ENCODE measurements at regions not wholly inside any gene's neighbourhood (a gene's known extent, or its start where the extent isn't known, plus 50 kb on each side); places are given as distances from the start of the nearest gene placed in this dataset.

GRCh38 chr5:135223891-135224625, 175.0 kb downstream of the MACROH2A1 start:
- H3K4me1 ChIP-seq (ENCODE audit: control insufficient read depth in 2 of 2, insufficient read depth in 1 of 2, low read depth in 1 of 2, low read length in 2 of 2) = peaks cover 0 to 1% of the 10 kb centered on the region in 2 donors
- H2AK5ac ChIP-seq (ENCODE audit: low read depth, low read length) = no peak overlapping the region
- H3K9me3 ChIP-seq (replicated peaks in 1 of 2; ENCODE audit: control insufficient read depth in 2 of 2, insufficient read depth in 1 of 2, low read depth in 1 of 2, low read length in 2 of 2) = no peaks in the 10 kb centered on the region
- H3K27ac ChIP-seq (replicated peaks; ENCODE audit: low read length) = no peak overlapping the region
- no peak overlapping the region for H2AFZ ChIP-seq (ENCODE audit: low read length)
- no CpG with 5 or more reads among the region's 5 CpGs for WGBS, 2 donors (ENCODE audit: extremely low coverage in 2 of 2, insufficient read length in 2 of 2, insufficient replicate concordance in 1 of 2)
- no peaks in the 10 kb centered on the region for H3K79me1 ChIP-seq (ENCODE audit: low read depth, low read length)
- no peak overlapping the region for H3K9ac ChIP-seq (ENCODE audit: low read depth, low read length, poor library complexity)
- no peak overlapping the region for H3K18ac ChIP-seq (ENCODE audit: low read length)
- no peak overlapping the region for H3K4me2 ChIP-seq (ENCODE audit: insufficient read depth, low read length, poor library complexity, severe bottlenecking)
- no peak overlapping the region for H3K14ac ChIP-seq (ENCODE audit: low read length)
- H3K4me3 ChIP-seq (ENCODE audit: low read length in 2 of 2) = peak overlapping the region in 1 of 2 donors; percentile 27
- H3K4ac ChIP-seq (ENCODE audit: low read length) = no peak overlapping the region
- H3K23ac ChIP-seq (ENCODE audit: low read depth, low read length, poor library complexity) = no peak overlapping the region
- no peak overlapping the region for H2BK5ac ChIP-seq (ENCODE audit: low read length)
- no peak overlapping the region for H2BK12ac ChIP-seq (ENCODE audit: low read length)
- no peak overlapping the region for H4K91ac ChIP-seq (ENCODE audit: low read depth, low read length, poor library complexity)
- H3K27me3 ChIP-seq (ENCODE audit: control insufficient read depth in 3 of 3, insufficient read depth in 3 of 3, low read depth in 1 of 3, low read length in 3 of 3) = peaks cover 0 to 28% (median 0%) of the 10 kb centered on the region in 3 experiments
- DNase-seq (ENCODE audit: low spot score) = no peak
- H3K36me3 ChIP-seq (replicated peaks in 1 of 2; ENCODE audit: control insufficient read depth in 2 of 2, insufficient read depth in 2 of 2, low read length in 2 of 2) = no peaks in the 10 kb centered on the region
- H4K8ac ChIP-seq (ENCODE audit: low read depth, low read length) = no peak overlapping the region
- no peak overlapping the region for H2BK15ac ChIP-seq (ENCODE audit: low read length)
- H2BK120ac ChIP-seq (ENCODE audit: low read depth, low read length) = no peak overlapping the region

- Histone ChIP-seq H3K23ac (ENCODE audit: low read depth, low read length, poor library complexity) (no peak overlapping the region), H3K4me3 (ENCODE audit: low read length in 2 of 2) (no peak overlapping the region), H3K4me2 (ENCODE audit: insufficient read depth, low read length, poor library complexity, severe bottlenecking) (no peak overlapping the region), H3K18ac (ENCODE audit: low read length) (no peak overlapping the region), H4K8ac (ENCODE audit: low read depth, low read length) (no peak overlapping the region), H2AK5ac (ENCODE audit: low read depth, low read length) (no peak overlapping the region), H3K4ac (ENCODE audit: low read length) (no peak overlapping the region), H3K9ac (ENCODE audit: low read depth, low read length, poor library complexity) (no peak overlapping the region), H3K79me1 (ENCODE audit: low read depth, low read length) (no peaks in the 10 kb centered on the region), H3K14ac (ENCODE audit: low read length) (no peak overlapping the region), H2BK5ac (ENCODE audit: low read length) (no peak overlapping the region), H3K27me3 (ENCODE audit: control insufficient read depth in 3 of 3, insufficient read depth in 3 of 3, low read depth in 1 of 3, low read length in 3 of 3) (peaks cover 0 to 28% (median 0%) of the 10 kb centered on the region in 3 experiments), H4K91ac (ENCODE audit: low read depth, low read length, poor library complexity) (no peak overlapping the region), H3K9me3 (replicated peaks in 1 of 2; ENCODE audit: control insufficient read depth in 2 of 2, insufficient read depth in 1 of 2, low read depth in 1 of 2, low read length in 2 of 2) (no peaks in the 10 kb centered on the region), H2BK15ac (ENCODE audit: low read length) (no peak overlapping the region), H3K36me3 (replicated peaks in 1 of 2; ENCODE audit: control insufficient read depth in 2 of 2, insufficient read depth in 2 of 2, low read length in 2 of 2) (no peaks in the 10 kb centered on the region), H3K4me1 (ENCODE audit: control insufficient read depth in 2 of 2, insufficient read depth in 1 of 2, low read depth in 1 of 2, low read length in 2 of 2) (peaks cover 0 to 1% of the 10 kb centered on the region in 2 donors), H2BK12ac (ENCODE audit: low read length) (no peak overlapping the region), H3K27ac (replicated peaks; ENCODE audit: low read length) (no peak overlapping the region), H2AFZ (ENCODE audit: low read length) (no peak overlapping the region), H2BK120ac (ENCODE audit: low read depth, low read length) (no peak overlapping the region)
- DNase-seq (ENCODE audit: low spot score) = no peak
- WGBS, 2 donors (ENCODE audit: extremely low coverage in 2 of 2, insufficient read length in 2 of 2, insufficient replicate concordance in 1 of 2) = no CpG with 5 or more reads among the region's 2 CpGs
These were observed 175.6 kb downstream of the MACROH2A1 start for GRCh38 chr5:135223404-135223803.

- Histone ChIP-seq H2BK120ac (ENCODE audit: low read depth, low read length) (no peak overlapping the region), H3K79me1 (ENCODE audit: low read depth, low read length) (no peaks in the 10 kb centered on the region), H3K27ac (replicated peaks; ENCODE audit: low read length) (no peak overlapping the region), H3K4me1 (ENCODE audit: control insufficient read depth in 2 of 2, insufficient read depth in 1 of 2, low read depth in 1 of 2, low read length in 2 of 2) (peaks cover 0 to 1% of the 10 kb centered on the region in 2 donors), H3K9me3 (replicated peaks in 1 of 2; ENCODE audit: control insufficient read depth in 2 of 2, insufficient read depth in 1 of 2, low read depth in 1 of 2, low read length in 2 of 2) (no peaks in the 10 kb centered on the region), H2BK5ac (ENCODE audit: low read length) (no peak overlapping the region), H3K9ac (ENCODE audit: low read depth, low read length, poor library complexity) (no peak overlapping the region), H3K18ac (ENCODE audit: low read length) (no peak overlapping the region), H3K4ac (ENCODE audit: low read length) (no peak overlapping the region), H4K91ac (ENCODE audit: low read depth, low read length, poor library complexity) (no peak overlapping the region), H4K8ac (ENCODE audit: low read depth, low read length) (no peak overlapping the region), H2BK12ac (ENCODE audit: low read length) (no peak overlapping the region), H2BK15ac (ENCODE audit: low read length) (no peak overlapping the region), H3K36me3 (replicated peaks in 1 of 2; ENCODE audit: control insufficient read depth in 2 of 2, insufficient read depth in 2 of 2, low read length in 2 of 2) (no peaks in the 10 kb centered on the region), H3K27me3 (ENCODE audit: control insufficient read depth in 3 of 3, insufficient read depth in 3 of 3, low read depth in 1 of 3, low read length in 3 of 3) (peaks cover 0 to 28% (median 0%) of the 10 kb centered on the region in 3 experiments), H3K14ac (ENCODE audit: low read length) (no peak overlapping the region), H3K4me3 (ENCODE audit: low read length in 2 of 2) (no peak overlapping the region), H2AK5ac (ENCODE audit: low read depth, low read length) (no peak overlapping the region), H3K4me2 (ENCODE audit: insufficient read depth, low read length, poor library complexity, severe bottlenecking) (no peak overlapping the region), H3K23ac (ENCODE audit: low read depth, low read length, poor library complexity) (no peak overlapping the region), H2AFZ (ENCODE audit: low read length) (no peak overlapping the region)
- no peak for DNase-seq (ENCODE audit: low spot score)
- WGBS, 2 donors (ENCODE audit: extremely low coverage in 2 of 2, insufficient read length in 2 of 2, insufficient replicate concordance in 1 of 2) = no CpG with 5 or more reads among the region's 3 CpGs
These were observed 176.3 kb downstream of the MACROH2A1 start for GRCh38 chr5:135222771-135223170.

GRCh38 chr5:135222171-135222681, 176.8 kb downstream of the MACROH2A1 start:
- Histone ChIP-seq H3K27me3 (ENCODE audit: control insufficient read depth in 3 of 3, insufficient read depth in 3 of 3, low read depth in 1 of 3, low read length in 3 of 3) (peaks cover 0 to 23% (median 0%) of the 10 kb centered on the region in 3 experiments), H2AFZ (ENCODE audit: low read length) (no peak overlapping the region), H3K4ac (ENCODE audit: low read length) (no peak overlapping the region), H3K23ac (ENCODE audit: low read depth, low read length, poor library complexity) (no peak overlapping the region), H2AK5ac (ENCODE audit: low read depth, low read length) (no peak overlapping the region), H3K4me1 (ENCODE audit: control insufficient read depth in 2 of 2, insufficient read depth in 1 of 2, low read depth in 1 of 2, low read length in 2 of 2) (peaks cover 0 to 2% of the 10 kb centered on the region in 2 donors), H3K27ac (replicated peaks; ENCODE audit: low read length) (no peak overlapping the region), H2BK120ac (ENCODE audit: low read depth, low read length) (no peak overlapping the region), H3K14ac (ENCODE audit: low read length) (peak overlapping the region; percentile 50), H2BK15ac (ENCODE audit: low read length) (no peak overlapping the region), H3K36me3 (replicated peaks in 1 of 2; ENCODE audit: control insufficient read depth in 2 of 2, insufficient read depth in 2 of 2, low read length in 2 of 2) (no peaks in the 10 kb centered on the region), H3K4me2 (ENCODE audit: insufficient read depth, low read length, poor library complexity, severe bottlenecking) (no peak overlapping the region), H2BK12ac (ENCODE audit: low read length) (peak overlapping the region; percentile 27), H3K79me1 (ENCODE audit: low read depth, low read length) (no peaks in the 10 kb centered on the region), H2BK5ac (ENCODE audit: low read length) (no peak overlapping the region), H3K18ac (ENCODE audit: low read length) (no peak overlapping the region), H3K9me3 (replicated peaks in 1 of 2; ENCODE audit: control insufficient read depth in 2 of 2, insufficient read depth in 1 of 2, low read depth in 1 of 2, low read length in 2 of 2) (no peaks in the 10 kb centered on the region), H4K91ac (ENCODE audit: low read depth, low read length, poor library complexity) (no peak overlapping the region), H3K4me3 (ENCODE audit: low read length in 2 of 2) (no peak overlapping the region), H3K9ac (ENCODE audit: low read depth, low read length, poor library complexity) (no peak overlapping the region), H4K8ac (ENCODE audit: low read depth, low read length) (no peak overlapping the region)
- WGBS, 2 donors (ENCODE audit: extremely low coverage in 2 of 2, insufficient read length in 2 of 2, insufficient replicate concordance in 1 of 2) = no CpG with 5 or more reads among the region's 4 CpGs
- DNase-seq (ENCODE audit: low spot score) = no peak

Measured in neuronal stem cell (in vitro differentiated cells).